ENCODE measurements at regions not wholly inside any gene's neighbourhood (a gene's known extent, or its start where the extent isn't known, plus 50 kb on each side); places are given as distances from the start of the nearest gene placed in this dataset.

DNA sequence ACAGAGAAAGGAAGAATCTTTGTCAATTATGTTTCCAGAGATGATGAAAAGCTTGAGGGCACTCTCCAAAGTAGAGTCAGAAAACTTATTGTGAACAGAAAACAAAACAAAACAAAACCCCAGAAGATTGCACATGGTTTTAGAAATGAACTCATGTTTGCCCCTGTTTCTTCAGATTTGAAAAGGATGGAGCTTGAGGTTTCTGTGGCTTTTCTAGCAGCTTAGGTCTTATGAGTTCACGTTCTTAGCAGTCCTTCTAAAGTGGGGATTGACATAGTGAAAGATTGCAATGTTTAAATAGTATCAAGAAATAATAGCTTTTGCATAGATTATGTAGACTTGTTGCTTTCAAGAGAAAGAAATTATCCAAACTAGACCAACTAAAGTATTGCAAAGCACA, 421.8 kb downstream of the GBA3 start (continued):
- TF ChIP-seq CBX8 (IDR thresholded peaks at IDR 0.05; ENCODE audit: borderline replicate concordance, extremely low read depth, low read depth, low read length, poor library complexity, severe bottlenecking) (no peak), CBX3 (IDR thresholded peaks at IDR 0.05; ENCODE audit: borderline replicate concordance in 1 of 2, low read length in 2 of 2) (no peak), SRSF9 (IDR thresholded peaks at IDR 0.05; ENCODE audit: borderline replicate concordance, low read depth, low read length) (no peak)

DNA sequence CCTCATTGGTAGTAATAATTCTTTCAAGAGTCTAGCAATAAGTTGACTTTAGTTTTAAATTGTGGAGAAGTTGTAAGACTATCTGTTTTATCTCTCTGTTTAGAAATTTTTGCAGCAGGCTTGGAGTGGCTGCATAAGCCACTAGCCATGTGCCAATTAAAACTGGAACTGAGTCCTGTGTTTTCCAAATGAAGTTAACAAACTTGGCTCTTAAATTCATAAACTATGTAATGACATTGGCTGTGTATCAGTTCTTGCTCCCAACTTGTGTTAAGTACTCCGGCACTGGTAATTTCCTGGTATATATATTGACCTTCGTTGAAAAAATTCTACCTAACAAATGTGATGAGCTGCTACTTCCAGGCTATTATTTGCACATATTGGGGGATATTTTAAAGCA, 420.4 kb downstream of the GBA3 start:
- in situ Hi-C loops (cut with MboI): no loop called here
- Histone ChIP-seq H3K27ac (ENCODE audit: extremely low read depth, low read depth, low read length) (no peak overlapping the region), H3K9ac (ENCODE audit: insufficient read depth in 1 of 2, low read depth in 2 of 2, low read length in 2 of 2) (no peak overlapping the region), H3K4me1 (replicated peaks in 1 of 2; ENCODE audit: control insufficient read depth in 2 of 2, insufficient read depth in 2 of 2, low read length in 2 of 2) (no peaks in the 10 kb centered on the region), H3K9me3 (replicated peaks; ENCODE audit: control insufficient read depth, insufficient read depth, low read depth, low read length) (no peaks in the 10 kb centered on the region), H3K79me2 (ENCODE audit: control insufficient read depth, insufficient read depth, low read length) (no peaks in the 10 kb centered on the region), H3K9me1 (ENCODE audit: control insufficient read depth, insufficient read depth, low read length) (no peaks in the 10 kb centered on the region), H3K27me3 (ENCODE audit: control insufficient read depth in 2 of 2, insufficient read depth in 2 of 2, low read length in 2 of 2) (no peaks in the 10 kb centered on the region), H3K4me3 (no peak overlapping the region), H3K4me2 (ENCODE audit: insufficient read depth, low read length) (no peak overlapping the region), H4K20me1 (replicated peaks; ENCODE audit: control insufficient read depth, insufficient read depth, low read length) (no peaks in the 10 kb centered on the region), H3K36me3 (ENCODE audit: control insufficient read depth, insufficient read depth, low read length) (peaks cover 6% of the 10 kb centered on the region; the same call in 1 of the 3 replicates), H2AFZ (ENCODE audit: low read depth, low read length) (no peak overlapping the region)
- BruUV-seq (replicated peaks): no TSS peak
- CTCF ChIA-PET (ENCODE audit: low intra/inter-chr PET ratio): no interaction called here
- no peak for ATAC-seq
- no peak for FAIRE-seq
- WGBS (ENCODE audit: insufficient coverage, low coverage, missing lambda C conversion rate): 45% methylated on average over 2 of the region's 2 CpGs
- POLR2A ChIA-PET: no interaction called here
- DNase-seq (ENCODE audit: extremely low read depth in 1 of 4, low spot score in 3 of 4): no peak
- intact Hi-C loops (cut with micrococcal nuclease): no loop called here
- TF ChIP-seq KLF10 (CRISPR knock-in tag; IDR thresholded peaks at IDR 0.05) (no peak), ZNF217 (CRISPR knock-in tag; IDR thresholded peaks at IDR 0.05) (no peak), MYNN (IDR thresholded peaks at IDR 0.05) (no peak), MYNN (CRISPR knock-in tag; IDR thresholded peaks at IDR 0.05) (no peak), PTRF (tag; IDR thresholded peaks at IDR 0.05) (no peak), KLF6 (CRISPR knock-in tag; IDR thresholded peaks at IDR 0.05; ENCODE audit: borderline replicate concordance) (no peak), NCOA1 (IDR thresholded peaks at IDR 0.05; ENCODE audit: low read depth) (no peak), HMG20A (CRISPR knock-in tag; conservative IDR thresholded peaks at IDR 0.05) (no peak)
- TF ChIP-seq, protein P1, sequence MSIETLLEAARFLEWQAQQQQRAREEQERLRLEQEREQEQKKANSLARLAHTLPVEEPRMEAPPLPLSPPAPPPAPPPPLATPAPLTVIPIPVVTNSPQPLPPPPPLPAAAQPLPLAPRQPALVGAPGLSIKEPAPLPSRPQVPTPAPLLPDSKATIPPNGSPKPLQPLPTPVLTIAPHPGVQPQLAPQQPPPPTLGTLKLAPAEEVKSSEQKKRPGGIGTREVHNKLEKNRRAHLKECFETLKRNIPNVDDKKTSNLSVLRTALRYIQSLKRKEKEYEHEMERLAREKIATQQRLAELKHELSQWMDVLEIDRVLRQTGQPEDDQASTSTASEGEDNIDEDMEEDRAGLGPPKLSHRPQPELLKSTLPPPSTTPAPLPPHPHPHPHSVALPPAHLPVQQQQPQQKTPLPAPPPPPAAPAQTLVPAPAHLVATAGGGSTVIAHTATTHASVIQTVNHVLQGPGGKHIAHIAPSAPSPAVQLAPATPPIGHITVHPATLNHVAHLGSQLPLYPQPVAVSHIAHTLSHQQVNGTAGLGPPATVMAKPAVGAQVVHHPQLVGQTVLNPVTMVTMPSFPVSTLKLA (conservative IDR thresholded peaks at IDR 0.05): no peak
- TF ChIP-seq, protein P2, sequence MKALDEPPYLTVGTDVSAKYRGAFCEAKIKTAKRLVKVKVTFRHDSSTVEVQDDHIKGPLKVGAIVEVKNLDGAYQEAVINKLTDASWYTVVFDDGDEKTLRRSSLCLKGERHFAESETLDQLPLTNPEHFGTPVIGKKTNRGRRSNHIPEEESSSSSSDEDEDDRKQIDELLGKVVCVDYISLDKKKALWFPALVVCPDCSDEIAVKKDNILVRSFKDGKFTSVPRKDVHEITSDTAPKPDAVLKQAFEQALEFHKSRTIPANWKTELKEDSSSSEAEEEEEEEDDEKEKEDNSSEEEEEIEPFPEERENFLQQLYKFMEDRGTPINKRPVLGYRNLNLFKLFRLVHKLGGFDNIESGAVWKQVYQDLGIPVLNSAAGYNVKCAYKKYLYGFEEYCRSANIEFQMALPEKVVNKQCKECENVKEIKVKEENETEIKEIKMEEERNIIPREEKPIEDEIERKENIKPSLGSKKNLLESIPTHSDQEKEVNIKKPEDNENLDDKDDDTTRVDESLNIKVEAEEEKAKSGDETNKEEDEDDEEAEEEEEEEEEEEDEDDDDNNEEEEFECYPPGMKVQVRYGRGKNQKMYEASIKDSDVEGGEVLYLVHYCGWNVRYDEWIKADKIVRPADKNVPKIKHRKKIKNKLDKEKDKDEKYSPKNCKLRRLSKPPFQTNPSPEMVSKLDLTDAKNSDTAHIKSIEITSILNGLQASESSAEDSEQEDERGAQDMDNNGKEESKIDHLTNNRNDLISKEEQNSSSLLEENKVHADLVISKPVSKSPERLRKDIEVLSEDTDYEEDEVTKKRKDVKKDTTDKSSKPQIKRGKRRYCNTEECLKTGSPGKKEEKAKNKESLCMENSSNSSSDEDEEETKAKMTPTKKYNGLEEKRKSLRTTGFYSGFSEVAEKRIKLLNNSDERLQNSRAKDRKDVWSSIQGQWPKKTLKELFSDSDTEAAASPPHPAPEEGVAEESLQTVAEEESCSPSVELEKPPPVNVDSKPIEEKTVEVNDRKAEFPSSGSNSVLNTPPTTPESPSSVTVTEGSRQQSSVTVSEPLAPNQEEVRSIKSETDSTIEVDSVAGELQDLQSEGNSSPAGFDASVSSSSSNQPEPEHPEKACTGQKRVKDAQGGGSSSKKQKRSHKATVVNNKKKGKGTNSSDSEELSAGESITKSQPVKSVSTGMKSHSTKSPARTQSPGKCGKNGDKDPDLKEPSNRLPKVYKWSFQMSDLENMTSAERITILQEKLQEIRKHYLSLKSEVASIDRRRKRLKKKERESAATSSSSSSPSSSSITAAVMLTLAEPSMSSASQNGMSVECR (CRISPR knock-in tag; IDR thresholded peaks at IDR 0.05): no peak

Data from K562 (cell line).